ENCODE measurements at regions not wholly inside any gene's neighbourhood (a gene's known extent, or its start where the extent isn't known, plus 50 kb on each side); places are given as distances from the start of the nearest gene placed in this dataset.

DNA sequence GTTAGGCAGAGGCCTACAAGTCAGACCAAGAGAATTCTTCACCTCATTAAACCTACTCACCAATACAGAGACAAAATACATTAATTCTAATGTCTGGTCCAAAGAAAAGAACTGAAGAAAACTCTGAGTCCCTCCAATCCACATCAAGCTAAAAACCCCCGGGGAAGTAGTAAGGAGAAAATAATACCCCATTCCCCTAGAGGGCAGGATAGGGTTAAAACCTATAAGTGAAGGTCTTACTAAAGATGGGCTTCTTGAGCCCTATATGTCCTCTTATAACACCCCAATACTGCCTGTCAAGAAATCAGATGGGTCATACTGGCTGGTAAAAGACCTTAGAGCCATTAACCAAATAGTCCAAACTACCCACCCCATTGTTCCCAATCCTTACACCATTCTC lies 141.3 kb upstream of the TMEM106B start:
- TF ChIP-seq, protein P1, sequence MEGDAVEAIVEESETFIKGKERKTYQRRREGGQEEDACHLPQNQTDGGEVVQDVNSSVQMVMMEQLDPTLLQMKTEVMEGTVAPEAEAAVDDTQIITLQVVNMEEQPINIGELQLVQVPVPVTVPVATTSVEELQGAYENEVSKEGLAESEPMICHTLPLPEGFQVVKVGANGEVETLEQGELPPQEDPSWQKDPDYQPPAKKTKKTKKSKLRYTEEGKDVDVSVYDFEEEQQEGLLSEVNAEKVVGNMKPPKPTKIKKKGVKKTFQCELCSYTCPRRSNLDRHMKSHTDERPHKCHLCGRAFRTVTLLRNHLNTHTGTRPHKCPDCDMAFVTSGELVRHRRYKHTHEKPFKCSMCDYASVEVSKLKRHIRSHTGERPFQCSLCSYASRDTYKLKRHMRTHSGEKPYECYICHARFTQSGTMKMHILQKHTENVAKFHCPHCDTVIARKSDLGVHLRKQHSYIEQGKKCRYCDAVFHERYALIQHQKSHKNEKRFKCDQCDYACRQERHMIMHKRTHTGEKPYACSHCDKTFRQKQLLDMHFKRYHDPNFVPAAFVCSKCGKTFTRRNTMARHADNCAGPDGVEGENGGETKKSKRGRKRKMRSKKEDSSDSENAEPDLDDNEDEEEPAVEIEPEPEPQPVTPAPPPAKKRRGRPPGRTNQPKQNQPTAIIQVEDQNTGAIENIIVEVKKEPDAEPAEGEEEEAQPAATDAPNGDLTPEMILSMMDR (conservative IDR thresholded peaks at IDR 0.05 in 1 of 2, IDR thresholded peaks at IDR 0.05 in 1 of 2; ENCODE audit: extremely low read depth in 1 of 2, insufficient read depth in 1 of 2, low read depth in 1 of 2, low read length in 2 of 2) = no peak
- TF ChIP-seq EZH2 (IDR thresholded peaks at IDR 0.05; ENCODE audit: borderline replicate concordance, low read length) = no peak
